GM18907 (cell line): ENCODE measurements at regions not wholly inside any gene's neighbourhood (a gene's known extent, or its start where the extent isn't known, plus 50 kb on each side); places are given as distances from the start of the nearest gene placed in this dataset.

ENCODE experiments used
- ATAC-seq: cut with Tn5 transposase; IDR thresholded peaks from one replicate; pipeline ENCODE4 v1.9.1; 2021; ENCODE audit warnings: mild to moderate bottlenecking, moderate library complexity; ENCODE audit not compliant: unreplicated experiment

GRCh38 chr3:135849827-135850226 is 115.7 kb upstream of the PPP2R3A start:
- ATAC-seq: no peak

GRCh38 chr3:135851201-135852081 is 114.1 kb upstream of the PPP2R3A start:
- ATAC-seq: no peak

GRCh38 chr3:135853981-135854380 is 111.5 kb upstream of the PPP2R3A start:
- ATAC-seq: no peak

GRCh38 chr3:135860761-135861160 is 104.8 kb upstream of the PPP2R3A start:
- no peak for ATAC-seq

- ATAC-seq: no peak
Observed at GRCh38 chr3:135862361-135862760, 103.2 kb upstream of the PPP2R3A start.

- ATAC-seq: no peak
Observed at GRCh38 chr3:135864060-135864459, 101.5 kb upstream of the PPP2R3A start.

GRCh38 chr3:135865085-135865484 is 100.4 kb upstream of the PPP2R3A start:
- no peak for ATAC-seq

- no peak for ATAC-seq
Observed at GRCh38 chr3:135865553-135865952, 100.0 kb upstream of the PPP2R3A start.

GRCh38 chr3:135867911-135868310 is 97.6 kb upstream of the PPP2R3A start:
- no peak for ATAC-seq

- no peak for ATAC-seq
Observed at GRCh38 chr3:135868801-135869200, 96.7 kb upstream of the PPP2R3A start.

- no peak for ATAC-seq
Observed at GRCh38 chr3:135869439-135870105, 96.0 kb upstream of the PPP2R3A start.

GRCh38 chr3:135871311-135871710 is 94.2 kb upstream of the PPP2R3A start:
- no peak for ATAC-seq

- no peak for ATAC-seq
Observed at GRCh38 chr3:135874035-135874434, 91.5 kb upstream of the PPP2R3A start.

- no peak for ATAC-seq
Observed at GRCh38 chr3:135878501-135878900, 87.0 kb upstream of the PPP2R3A start.

- no peak for ATAC-seq
Observed at GRCh38 chr3:135885885-135886284, 79.6 kb upstream of the PPP2R3A start.

GRCh38 chr3:135887220-135887619 is 78.3 kb upstream of the PPP2R3A start:
- no peak for ATAC-seq

- ATAC-seq: no peak
Observed at GRCh38 chr3:135889443-135889842, 76.1 kb upstream of the PPP2R3A start.

GRCh38 chr3:135891121-135891520 is 74.4 kb upstream of the PPP2R3A start:
- no peak for ATAC-seq

- no peak for ATAC-seq
Observed at GRCh38 chr3:135895106-135895733, 70.3 kb upstream of the PPP2R3A start.

GRCh38 chr3:135895734-135896121 is 69.8 kb upstream of the PPP2R3A start:
- no peak for ATAC-seq

GRCh38 chr3:135896613-135897012 is 68.9 kb upstream of the PPP2R3A start:
- no peak for ATAC-seq

- no peak for ATAC-seq
Observed at GRCh38 chr3:135897715-135898114, 67.8 kb upstream of the PPP2R3A start.
